RKO (cell line): ENCODE measurements at regions not wholly inside any gene's neighbourhood (a gene's known extent, or its start where the extent isn't known, plus 50 kb on each side); places are given as distances from the start of the nearest gene placed in this dataset.

Experiments
- DNase-seq: peaks from one replicate; pipeline ENCODE4 v3.0.0-alpha.2; 2016; ENCODE audit warnings: low spot score

GRCh38 chr10:130230036-130230435 lies 93.8 kb downstream of the GLRX3 start:
- no peak for DNase-seq

- DNase-seq, result no peak
Observed at GRCh38 chr10:130230611-130231010, 94.4 kb downstream of the GLRX3 start.

DNA sequence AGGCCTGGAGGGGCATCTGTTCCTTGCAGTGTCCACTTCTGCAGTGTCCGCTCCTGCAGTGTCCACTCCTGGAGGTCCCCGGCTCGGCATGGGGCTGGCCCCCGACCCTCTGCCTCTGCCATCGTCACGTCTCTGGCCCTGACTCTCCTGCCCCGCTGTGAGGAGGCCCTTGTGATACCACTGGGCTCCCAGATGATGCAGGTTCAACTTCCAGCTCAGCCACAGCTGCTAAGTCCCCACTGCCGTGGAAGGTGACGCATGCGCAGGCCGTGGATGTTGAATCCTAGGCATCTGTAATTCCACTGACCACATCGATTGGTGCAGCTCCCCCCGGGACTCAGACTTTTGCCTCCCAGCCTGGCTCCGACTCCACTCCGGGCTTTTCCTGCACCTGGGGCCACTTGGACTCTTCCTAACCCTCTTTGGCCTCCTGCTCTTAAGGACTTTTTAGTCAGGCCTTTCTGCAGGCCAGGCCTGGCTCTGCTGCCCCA lies 95.1 kb downstream of the GLRX3 start:
- DNase-seq, result no peak

DNA sequence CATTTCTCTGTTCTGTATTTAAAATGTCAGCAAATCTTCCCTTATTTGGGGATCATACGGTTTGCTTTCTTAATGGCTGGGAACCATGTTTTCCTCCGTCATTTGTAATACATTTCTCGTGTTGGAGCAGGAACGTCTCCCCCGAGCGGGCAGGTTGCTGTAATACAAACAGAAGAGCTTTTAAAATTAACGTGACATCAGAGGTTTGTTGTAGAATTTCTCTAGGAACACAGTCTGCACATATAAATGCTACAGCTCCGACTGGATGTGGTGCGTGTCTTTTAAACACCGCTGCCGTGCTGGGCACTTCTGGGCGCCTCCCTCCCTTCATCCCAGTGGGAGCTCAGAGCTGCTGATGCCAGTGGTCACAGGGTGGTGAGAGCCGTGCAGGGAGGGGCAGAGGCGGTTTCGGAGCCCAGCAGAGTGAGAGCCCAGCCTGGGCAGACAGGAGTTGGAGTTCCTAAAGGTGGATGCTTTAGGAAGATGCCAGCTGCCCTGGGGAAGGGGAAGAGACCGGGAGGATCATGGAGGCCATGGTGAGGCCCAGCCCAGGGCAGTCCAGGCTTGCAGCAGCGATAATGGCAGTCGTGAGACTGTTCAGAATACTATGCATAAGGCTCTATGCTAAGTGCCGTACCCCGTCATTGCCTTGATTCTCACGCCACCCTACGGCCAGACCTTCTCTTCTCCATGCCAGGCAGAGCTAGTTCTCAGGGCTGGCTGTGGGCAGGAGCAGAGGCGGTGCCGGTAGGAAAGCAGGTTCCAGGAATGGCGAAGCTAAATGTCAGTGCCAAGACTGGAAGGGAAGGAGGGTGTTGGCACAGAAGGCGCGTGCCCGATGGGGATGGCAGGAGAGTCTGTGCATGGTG lies 96.2 kb downstream of the GLRX3 start:
- no peak for DNase-seq

DNA sequence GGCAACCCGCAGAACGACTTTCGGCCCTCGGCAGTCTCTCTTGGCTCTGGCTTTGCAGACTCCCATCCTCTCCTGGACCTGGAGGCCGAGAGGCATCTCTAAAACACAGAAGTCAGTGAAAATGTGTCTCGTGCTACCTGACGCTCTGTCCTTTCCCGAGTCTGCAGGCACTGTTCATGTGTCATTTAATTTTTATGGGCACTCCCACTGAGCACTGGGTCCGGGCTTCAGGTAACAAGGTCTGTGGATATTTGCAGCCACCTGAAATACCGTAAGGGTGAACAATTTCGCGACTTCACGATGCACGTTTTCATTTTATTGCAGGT lies 96.8 kb downstream of the GLRX3 start:
- DNase-seq, result no peak

- DNase-seq, result no peak
Observed at GRCh38 chr10:130233426-130233825, 97.2 kb downstream of the GLRX3 start.

DNA sequence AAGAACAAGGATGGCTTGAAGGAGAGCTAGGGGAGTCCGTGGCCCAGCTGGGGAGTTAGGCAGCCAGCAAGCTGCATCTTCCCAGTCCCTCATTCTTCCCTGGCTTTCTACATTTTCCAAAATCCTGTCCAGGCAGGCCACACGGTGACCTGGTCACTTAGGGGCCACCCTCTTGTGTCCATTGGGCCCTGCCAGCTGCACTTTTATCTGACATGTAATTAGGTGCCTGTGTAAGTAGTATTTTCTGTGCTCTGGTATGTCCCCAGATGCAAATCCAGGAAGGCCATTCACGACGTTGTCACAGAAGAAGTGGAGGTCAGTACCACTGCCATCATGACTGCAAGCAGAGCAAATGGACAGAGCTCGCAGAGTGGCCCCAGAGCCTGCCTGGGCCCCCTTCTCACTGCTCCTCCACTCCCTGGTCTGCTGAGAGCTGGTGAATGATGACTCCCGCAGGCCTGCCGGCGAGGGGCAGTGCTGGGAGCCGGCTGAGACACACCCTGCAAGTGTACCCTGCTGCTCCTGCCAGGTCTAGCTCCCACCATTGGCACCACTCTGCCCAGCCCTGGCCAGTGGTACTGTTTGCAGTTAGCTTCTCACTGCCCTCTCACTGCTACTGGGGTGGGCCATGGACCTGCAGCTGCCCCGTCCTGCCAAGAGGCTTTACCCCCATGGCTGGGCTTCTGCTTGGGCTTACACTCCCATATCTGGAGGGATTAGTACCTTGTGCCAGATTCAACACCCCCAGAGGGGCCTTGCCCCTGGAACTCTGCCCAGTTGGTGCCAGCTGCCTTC lies 98.2 kb downstream of the GLRX3 start:
- DNase-seq, result no peak

- no peak for DNase-seq
Observed at GRCh38 chr10:130236711-130237110, 100.5 kb downstream of the GLRX3 start.

DNA sequence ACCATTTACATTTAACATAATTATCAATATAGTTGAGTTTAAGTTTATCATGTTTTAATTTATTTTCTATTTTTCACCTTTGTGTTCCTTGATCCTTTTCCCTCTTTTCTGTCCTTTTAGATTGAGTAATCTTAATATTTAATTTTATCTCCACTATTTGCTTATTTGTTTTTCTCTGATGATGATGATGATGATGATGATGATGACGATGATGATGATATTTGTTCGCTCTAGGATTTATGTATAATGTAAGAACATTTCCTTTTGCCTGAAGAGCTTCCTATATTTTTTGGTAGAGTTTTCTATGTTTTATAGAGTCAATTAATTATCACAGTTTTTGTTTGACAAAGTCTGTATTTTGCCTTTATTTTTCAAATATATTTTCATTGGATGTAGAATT lies 104.2 kb downstream of the GLRX3 start:
- no peak for DNase-seq

- no peak for DNase-seq
Observed at GRCh38 chr10:130242513-130242912, 106.3 kb downstream of the GLRX3 start.

GRCh38 chr10:130243015-130243414 lies 106.8 kb downstream of the GLRX3 start:
- DNase-seq, result no peak

- DNase-seq, result no peak
Observed at GRCh38 chr10:130244031-130244927, 108.1 kb downstream of the GLRX3 start.

DNA sequence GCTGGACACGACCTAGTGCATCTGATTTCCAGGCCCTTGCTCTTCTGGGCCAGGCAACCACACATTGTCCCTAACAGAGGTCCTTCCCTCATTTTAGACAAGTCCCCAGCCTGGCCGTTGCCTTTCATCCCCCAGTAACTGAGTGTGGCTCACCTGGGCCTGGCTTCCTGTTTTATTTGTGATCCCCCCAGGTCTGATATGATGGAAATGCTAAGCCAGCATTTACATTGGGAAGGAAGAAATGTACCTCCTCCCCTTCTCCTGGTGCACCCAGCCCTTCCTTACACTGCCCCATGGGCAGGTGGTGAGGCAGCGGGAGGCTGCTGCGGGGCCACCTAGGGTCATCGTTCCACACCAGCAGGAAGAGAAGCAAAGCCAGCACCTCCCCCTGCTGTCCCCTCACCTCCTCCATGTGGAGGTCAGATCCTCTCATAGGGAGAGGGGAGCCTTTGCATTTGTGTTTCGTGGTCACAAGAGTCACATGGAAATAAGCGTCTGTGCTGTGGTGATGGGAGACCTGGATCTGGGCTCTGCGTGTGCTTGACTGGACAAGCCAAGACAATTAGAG lies 108.8 kb downstream of the GLRX3 start:
- no peak for DNase-seq

GRCh38 chr10:130246113-130246512 lies 109.9 kb downstream of the GLRX3 start:
- DNase-seq, result no peak

- DNase-seq, result no peak
Observed at GRCh38 chr10:130250127-130250526, 113.9 kb downstream of the GLRX3 start.

- no peak for DNase-seq
Observed at GRCh38 chr10:130251766-130252165, 115.6 kb downstream of the GLRX3 start.

- peak; percentile 12 for DNase-seq
Observed at GRCh38 chr10:130254243-130254642, 118.1 kb downstream of the GLRX3 start.

DNA sequence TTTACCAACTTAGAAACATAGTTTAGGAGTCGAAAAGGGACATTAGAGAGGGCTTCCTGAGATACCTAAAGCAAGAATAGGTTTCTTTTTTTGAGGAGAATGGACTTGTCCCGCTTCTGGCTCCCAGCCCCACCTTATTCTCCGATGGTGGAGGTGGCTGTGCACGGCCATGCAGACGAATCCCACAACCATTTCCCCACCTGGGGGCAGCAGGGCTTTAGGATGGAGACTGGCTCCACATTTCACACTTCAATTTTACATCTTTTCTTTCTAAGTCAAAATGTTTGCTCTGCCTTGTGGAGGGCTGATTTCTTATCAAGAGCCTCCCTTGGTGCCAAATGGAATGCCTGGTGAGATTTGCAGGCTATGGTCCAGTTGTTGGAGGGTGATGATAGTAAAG lies 118.5 kb downstream of the GLRX3 start:
- no peak for DNase-seq

DNA sequence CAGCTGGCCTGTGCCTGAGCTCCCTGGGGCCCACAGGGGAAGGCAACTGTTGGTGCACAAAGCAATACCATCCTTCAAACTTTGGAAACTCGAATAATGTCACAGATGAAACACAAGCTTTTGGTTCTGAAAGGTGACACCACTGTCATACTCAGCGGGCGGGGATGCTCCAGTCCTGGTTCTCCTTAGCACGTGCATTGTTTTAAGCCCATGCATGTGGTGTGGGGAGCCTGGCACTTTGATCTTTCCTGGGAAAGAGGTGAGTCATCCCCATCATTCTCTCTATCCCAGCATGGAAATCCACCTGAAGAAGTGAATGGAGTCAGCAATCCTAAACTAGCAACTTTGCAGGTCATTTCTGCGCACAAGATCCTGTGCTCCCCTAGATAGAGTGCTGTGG lies 119.6 kb downstream of the GLRX3 start:
- DNase-seq, result no peak

- DNase-seq, result no peak
Observed at GRCh38 chr10:130257897-130258296, 121.7 kb downstream of the GLRX3 start.

GRCh38 chr10:130259380-130259779 lies 123.2 kb downstream of the GLRX3 start:
- DNase-seq, result no peak

DNA sequence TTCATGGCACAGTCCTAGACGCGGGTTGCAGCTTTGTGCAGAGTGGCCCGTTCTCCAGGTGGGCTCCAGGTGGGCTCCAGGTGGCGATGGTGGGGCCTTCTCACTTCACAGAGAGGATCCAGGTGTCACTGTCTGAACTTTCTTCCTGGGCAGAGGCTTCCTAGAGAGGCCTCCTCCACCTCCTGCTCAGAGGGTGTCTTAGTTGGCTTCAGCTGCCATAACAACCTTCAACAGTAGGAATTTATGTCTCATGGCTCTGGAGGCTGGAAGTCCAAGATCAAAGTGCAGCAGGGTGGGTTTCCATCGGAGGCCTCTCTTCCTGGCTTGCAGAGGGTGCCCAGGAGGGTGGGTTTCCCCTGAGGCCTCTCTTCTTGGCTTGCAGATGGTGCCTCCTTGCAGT lies 125.1 kb downstream of the GLRX3 start:
- no peak for DNase-seq
